ENCODE measurements at regions not wholly inside any gene's neighbourhood (a gene's known extent, or its start where the extent isn't known, plus 50 kb on each side); places are given as distances from the start of the nearest gene placed in this dataset.
A peak's percentile ranks its signal among the peaks of the same experiment; 100 is the strongest.

DNA sequence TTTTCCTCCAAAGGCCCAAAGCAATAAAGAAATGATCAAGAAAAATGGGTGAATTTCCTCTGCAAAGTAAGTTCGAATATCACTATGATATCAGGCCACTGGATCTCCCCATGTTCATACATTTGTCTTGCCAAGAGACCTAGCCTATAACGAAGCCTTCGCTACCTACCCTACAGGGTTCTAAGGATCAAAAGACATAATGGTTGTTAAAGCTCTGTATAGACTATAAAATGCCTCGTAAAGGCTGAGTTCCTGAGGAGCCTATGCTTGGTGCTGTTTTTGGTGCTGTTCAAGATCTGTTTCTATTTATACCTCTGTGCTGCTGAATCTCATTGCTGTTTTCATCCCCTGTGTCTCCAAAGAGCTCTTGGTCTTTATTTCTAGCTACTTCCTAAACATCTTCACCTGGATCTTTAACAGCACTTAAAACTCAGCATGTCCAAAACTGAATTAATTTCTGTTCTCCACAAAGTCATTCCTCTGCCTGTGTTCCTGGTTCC is 254.4 kb upstream of the CHAC2 start:
- no peak overlapping the region for H3K4me2 ChIP-seq
- no peaks in the 10 kb centered on the region for H3K36me3 ChIP-seq (ENCODE audit: low read depth)
- intact Hi-C loops (cut with micrococcal nuclease; ENCODE audit: unreplicated experiment) = loop anchor here (10.0 kb wide), 1 partner anchor 198 kb away; no protein-coding TSS in a partner anchor
- H3K27ac ChIP-seq = peak overlapping the region; percentile 51
- no peaks in the 10 kb centered on the region for H3K79me2 ChIP-seq (ENCODE audit: low read depth)
- BruUV-seq (replicated peaks) = no TSS peak
- peaks cover 22% of the 10 kb centered on the region for H3K4me1 ChIP-seq (replicated peaks; ENCODE audit: insufficient read depth)
- no peaks in the 10 kb centered on the region for H3K27me3 ChIP-seq (ENCODE audit: insufficient read depth, low read depth)
- no peaks in the 10 kb centered on the region for H3K9me2 ChIP-seq (ENCODE audit: insufficient read depth)
- no peak for DNase-seq
- H2AFZ ChIP-seq = no peak overlapping the region
- ChIA-PET CTCF (no interaction called here), POLR2A (ENCODE audit: unreplicated experiment) (no interaction called here)
- H3K4me3 ChIP-seq = no peak overlapping the region
- no peaks in the 10 kb centered on the region for H4K20me1 ChIP-seq (ENCODE audit: insufficient read depth)
- 0 out of 2 replicates have a peak, but pooled peaks cover 3% of the 10 kb centered on the region for H3K9me3 ChIP-seq (ENCODE audit: insufficient read depth, low read depth)
- TF ChIP-seq, protein P1, sequence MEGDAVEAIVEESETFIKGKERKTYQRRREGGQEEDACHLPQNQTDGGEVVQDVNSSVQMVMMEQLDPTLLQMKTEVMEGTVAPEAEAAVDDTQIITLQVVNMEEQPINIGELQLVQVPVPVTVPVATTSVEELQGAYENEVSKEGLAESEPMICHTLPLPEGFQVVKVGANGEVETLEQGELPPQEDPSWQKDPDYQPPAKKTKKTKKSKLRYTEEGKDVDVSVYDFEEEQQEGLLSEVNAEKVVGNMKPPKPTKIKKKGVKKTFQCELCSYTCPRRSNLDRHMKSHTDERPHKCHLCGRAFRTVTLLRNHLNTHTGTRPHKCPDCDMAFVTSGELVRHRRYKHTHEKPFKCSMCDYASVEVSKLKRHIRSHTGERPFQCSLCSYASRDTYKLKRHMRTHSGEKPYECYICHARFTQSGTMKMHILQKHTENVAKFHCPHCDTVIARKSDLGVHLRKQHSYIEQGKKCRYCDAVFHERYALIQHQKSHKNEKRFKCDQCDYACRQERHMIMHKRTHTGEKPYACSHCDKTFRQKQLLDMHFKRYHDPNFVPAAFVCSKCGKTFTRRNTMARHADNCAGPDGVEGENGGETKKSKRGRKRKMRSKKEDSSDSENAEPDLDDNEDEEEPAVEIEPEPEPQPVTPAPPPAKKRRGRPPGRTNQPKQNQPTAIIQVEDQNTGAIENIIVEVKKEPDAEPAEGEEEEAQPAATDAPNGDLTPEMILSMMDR (conservative IDR thresholded peaks at IDR 0.05) = no peak
- TF ChIP-seq EZH2 (IDR thresholded peaks at IDR 0.05; ENCODE audit: low read depth) = no peak
- H3F3A ChIP-seq (ENCODE audit: insufficient read depth, low read depth) = peaks cover 20% of the 10 kb centered on the region

DNA sequence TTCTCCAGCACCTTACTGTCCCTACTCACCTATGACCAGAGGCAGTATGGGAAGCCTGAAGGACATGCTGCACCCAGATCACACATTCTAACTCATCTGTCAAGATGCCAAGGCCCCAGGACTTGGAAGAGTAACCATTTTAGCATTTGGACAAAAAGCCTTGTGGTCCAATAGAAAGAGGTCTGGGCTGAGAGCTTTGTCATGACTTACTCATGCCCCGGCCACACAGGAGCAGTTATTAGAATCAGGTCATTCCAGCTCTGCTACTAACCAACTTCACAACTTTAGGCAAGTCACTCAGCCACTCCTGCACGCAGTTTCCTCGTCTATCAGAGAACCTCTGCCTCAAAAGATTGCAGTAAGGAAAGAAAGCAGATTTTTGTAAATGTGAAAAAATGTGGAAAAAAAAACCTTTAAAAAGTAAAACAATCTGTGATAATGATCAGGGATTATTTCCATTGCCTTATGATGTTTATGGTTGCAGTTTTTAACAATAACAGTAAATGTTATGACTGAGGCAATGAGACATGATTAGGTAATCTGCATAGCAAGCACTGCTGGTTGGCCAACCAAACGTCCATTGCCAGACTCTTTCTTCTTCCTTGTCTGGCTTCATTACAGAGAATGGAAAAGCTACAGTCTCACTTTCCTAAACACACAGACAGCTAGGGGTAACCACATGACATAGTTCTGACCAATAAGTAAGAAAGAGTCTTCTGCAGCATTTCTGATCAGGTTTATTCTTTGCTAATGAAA is 255.4 kb upstream of the CHAC2 start:
- Histone ChIP-seq H4K20me1 (ENCODE audit: insufficient read depth) (no peaks in the 10 kb centered on the region), H3K27me3 (ENCODE audit: insufficient read depth, low read depth) (no peaks in the 10 kb centered on the region), H3K4me2 (peak overlapping the region; percentile 30), H3K9me3 (ENCODE audit: insufficient read depth, low read depth) (0 out of 2 replicates have a peak, but pooled peaks cover 3% of the 10 kb centered on the region), H3K4me3 (no peak overlapping the region), H3K36me3 (ENCODE audit: low read depth) (no peaks in the 10 kb centered on the region), H3K79me2 (ENCODE audit: low read depth) (no peaks in the 10 kb centered on the region), H3F3A (ENCODE audit: insufficient read depth, low read depth) (peaks cover 20% of the 10 kb centered on the region), H3K4me1 (replicated peaks; ENCODE audit: insufficient read depth) (peaks cover 22% of the 10 kb centered on the region), H3K27ac (peak overlapping the region; percentile 51), H3K9me2 (ENCODE audit: insufficient read depth) (no peaks in the 10 kb centered on the region), H2AFZ (0 out of 2 replicates have a peak overlapping the region, but pooled peaks have one; percentile 13)
- intact Hi-C loops (cut with micrococcal nuclease; ENCODE audit: unreplicated experiment) = loop anchor here (10.0 kb wide), 1 partner anchor 197 kb away; no protein-coding TSS in a partner anchor
- BruUV-seq (replicated peaks) = no TSS peak
- DNase-seq = peak; percentile 45 to 84
- ChIA-PET CTCF (no interaction called here), POLR2A (ENCODE audit: unreplicated experiment) (interaction anchor here (0.7 kb wide), 1 partner anchor 183 kb away, joined by 5 read pairs; no protein-coding TSS in a partner anchor)
- TF ChIP-seq, protein P1 (conservative IDR thresholded peaks at IDR 0.05) = no peak
- no peak for TF ChIP-seq EZH2 (IDR thresholded peaks at IDR 0.05; ENCODE audit: low read depth)

DNA sequence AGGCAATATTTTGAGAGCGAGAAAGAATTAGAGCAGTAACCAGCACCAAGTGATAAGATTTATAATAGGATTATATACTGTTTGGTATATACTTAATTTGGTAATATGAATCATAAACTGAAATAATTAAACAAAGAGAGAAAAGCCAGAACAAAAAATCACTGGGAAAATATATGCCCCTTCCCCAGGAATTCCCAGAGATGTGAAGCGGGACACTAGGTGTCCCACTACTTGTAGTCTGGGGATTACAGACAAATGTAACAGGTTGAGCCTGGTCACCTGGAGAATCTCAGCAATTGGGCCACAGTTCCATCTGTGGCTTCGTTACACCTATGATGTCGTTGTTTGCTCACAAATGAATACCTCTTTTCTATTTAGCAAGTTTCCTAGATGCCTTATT is 256.1 kb upstream of the CHAC2 start:
- peaks cover 26% of the 10 kb centered on the region for H3K4me1 ChIP-seq (replicated peaks; ENCODE audit: insufficient read depth)
- CTCF ChIA-PET = no interaction called here
- H3K9me3 ChIP-seq (ENCODE audit: insufficient read depth, low read depth) = 0 out of 2 replicates have a peak, but pooled peaks cover 3% of the 10 kb centered on the region
- H3K27me3 ChIP-seq (ENCODE audit: insufficient read depth, low read depth) = no peaks in the 10 kb centered on the region
- H3K4me2 ChIP-seq = peak overlapping the region; percentile 8
- intact Hi-C loops (cut with micrococcal nuclease; ENCODE audit: unreplicated experiment) = loop anchor here (10.0 kb wide), 1 partner anchor 197 kb away; no protein-coding TSS in a partner anchor
- no peak for DNase-seq
- TF ChIP-seq EZH2 (IDR thresholded peaks at IDR 0.05; ENCODE audit: low read depth) = no peak
- H3F3A ChIP-seq (ENCODE audit: insufficient read depth, low read depth) = peaks cover 20% of the 10 kb centered on the region
- H3K9me2 ChIP-seq (ENCODE audit: insufficient read depth) = no peaks in the 10 kb centered on the region
- no TSS peak for BruUV-seq (replicated peaks)
- H2AFZ ChIP-seq = no peak overlapping the region
- no peak overlapping the region for H3K4me3 ChIP-seq
- POLR2A ChIA-PET (ENCODE audit: unreplicated experiment) = no interaction called here
- H3K36me3 ChIP-seq (ENCODE audit: low read depth) = no peaks in the 10 kb centered on the region
- peak overlapping the region; percentile 51 for H3K27ac ChIP-seq
- H3K79me2 ChIP-seq (ENCODE audit: low read depth) = no peaks in the 10 kb centered on the region
- no peaks in the 10 kb centered on the region for H4K20me1 ChIP-seq (ENCODE audit: insufficient read depth)

Measured in PC-9 (cell line).